Muscle of arm (tissue), 1 donor: ENCODE measurements at regions not wholly inside any gene's neighbourhood (a gene's known extent, or its start where the extent isn't known, plus 50 kb on each side); places are given as distances from the start of the nearest gene placed in this dataset.
"Not testable (repeated sequence)": the region's sequence is repeated elsewhere in the genome, so short reads cannot be mapped to it uniquely, and the experiment has no call there.

Experiments used
- DNase-seq: peaks from one replicate; pipeline ENCODE4 v3.0.0-alpha.2; 2013

GRCh38 chr13:101003566-101003965 lies 329.0 kb upstream of the TMTC4 start:
- no peak for DNase-seq

DNA sequence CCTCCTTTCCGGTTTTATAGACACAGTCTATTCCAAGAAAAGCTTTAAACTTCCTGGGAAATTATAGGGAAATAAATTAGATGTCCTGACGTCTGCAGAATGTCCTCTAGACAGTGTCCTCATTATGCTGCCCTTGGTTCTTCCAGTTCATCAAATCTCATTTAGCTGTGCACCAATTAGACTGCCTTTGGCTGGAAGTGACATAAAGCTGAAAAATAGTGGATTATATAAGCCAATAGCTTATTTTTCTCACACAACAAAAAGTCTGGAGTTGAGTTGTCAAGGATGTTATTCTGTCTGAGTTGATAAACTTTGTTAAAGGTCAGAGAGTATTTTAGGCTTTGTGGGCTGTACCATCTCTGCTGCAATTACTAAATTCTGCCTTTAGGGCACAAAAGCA lies 314.8 kb upstream of the TMTC4 start:
- DNase-seq: no peak

- no peak for DNase-seq
Measured at GRCh38 chr13:100988921-100989320, 314.3 kb upstream of the TMTC4 start.

- no peak for DNase-seq
Measured at GRCh38 chr13:100987948-100988347, 313.4 kb upstream of the TMTC4 start.

DNA sequence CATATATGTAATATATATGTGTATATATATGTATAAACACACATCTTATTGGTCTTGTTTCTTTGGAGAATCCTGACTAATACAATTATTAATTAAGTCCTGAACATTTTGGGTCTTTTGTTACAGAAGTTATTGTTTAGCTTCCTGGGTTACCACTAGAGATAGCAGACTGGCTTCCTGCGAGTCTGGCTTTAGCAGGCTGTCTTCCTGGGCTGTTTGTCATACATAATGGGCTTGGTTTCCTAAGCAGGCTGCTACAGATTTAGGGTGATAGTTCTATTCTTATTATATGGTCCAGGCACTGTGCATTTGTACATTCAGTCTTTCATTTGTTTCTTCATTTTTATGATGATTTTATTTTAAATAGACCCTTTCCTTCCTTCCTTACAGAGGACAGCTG lies 312.0 kb upstream of the TMTC4 start:
- no peak for DNase-seq

GRCh38 chr13:100984085-100984705 lies 309.6 kb upstream of the TMTC4 start:
- no peak for DNase-seq

- DNase-seq: peak; percentile 54
Measured at GRCh38 chr13:100983111-100983510, 308.5 kb upstream of the TMTC4 start.

GRCh38 chr13:100980171-100980570 lies 305.6 kb upstream of the TMTC4 start:
- DNase-seq: no peak

DNA sequence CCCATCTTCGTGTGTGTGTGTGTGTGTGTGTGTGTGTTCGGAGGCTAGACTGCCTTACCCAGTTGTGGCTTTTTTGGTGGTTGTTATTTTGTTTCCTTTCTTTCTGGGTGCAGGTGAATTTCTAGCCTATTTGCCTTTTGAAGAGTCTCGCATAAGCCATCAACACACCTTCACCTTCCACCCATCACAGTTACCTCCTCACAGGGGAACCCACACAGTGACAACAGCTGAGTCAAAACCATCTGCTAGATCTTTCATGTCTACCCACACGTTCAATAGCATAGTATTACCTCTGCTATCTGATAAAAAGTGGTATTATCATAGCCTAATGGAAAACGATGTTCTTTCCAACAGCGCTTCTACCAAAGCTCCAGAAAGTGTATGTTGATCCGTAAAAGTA lies 303.2 kb upstream of the TMTC4 start:
- DNase-seq: no peak

GRCh38 chr13:100976993-100977392 lies 302.4 kb upstream of the TMTC4 start:
- no peak for DNase-seq

GRCh38 chr13:100975666-100976065 lies 301.1 kb upstream of the TMTC4 start:
- DNase-seq: not testable (repeated sequence)

DNA sequence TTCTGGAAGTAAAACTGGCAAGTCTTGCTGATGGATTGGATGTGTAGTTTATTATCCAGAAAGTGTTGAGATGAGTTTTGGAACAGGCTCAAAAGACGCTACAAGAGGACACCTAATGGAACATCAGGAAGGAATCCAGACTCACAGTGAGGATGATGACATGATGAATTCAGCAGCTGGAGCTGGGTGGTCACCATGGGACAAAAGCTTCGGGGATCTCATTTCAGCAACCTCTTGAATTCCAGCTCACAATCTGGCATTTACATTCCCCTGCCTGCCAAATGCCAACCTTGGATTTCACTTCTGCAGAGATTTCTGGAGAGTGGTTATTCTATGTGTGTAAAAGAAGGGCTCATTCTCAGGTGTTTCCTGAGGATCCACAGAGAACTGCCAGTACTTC lies 288.0 kb upstream of the TMTC4 start:
- DNase-seq: peak; percentile 49

- DNase-seq: no peak
Measured at GRCh38 chr13:100961186-100961585, 286.6 kb upstream of the TMTC4 start.

- no peak for DNase-seq
Measured at GRCh38 chr13:100958831-100959230, 284.2 kb upstream of the TMTC4 start.

DNA sequence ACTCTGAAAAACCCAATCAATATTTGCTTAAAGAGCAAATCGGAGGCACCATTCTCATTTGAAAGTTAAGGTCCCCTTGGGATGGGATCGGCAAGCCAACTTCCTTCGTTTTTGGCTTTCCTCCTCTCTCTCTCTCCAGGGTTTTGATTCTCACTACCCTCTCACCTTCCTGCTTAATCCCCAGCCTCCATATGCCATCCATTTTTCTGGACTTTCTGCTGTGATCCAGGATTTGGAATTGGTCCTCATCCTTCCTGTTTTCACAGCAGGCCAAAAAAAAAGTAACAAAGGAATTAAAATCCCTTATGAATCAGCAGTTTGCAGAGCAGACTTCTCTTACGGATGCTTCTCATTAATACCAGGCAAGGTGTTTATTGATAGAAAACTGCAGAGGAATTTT lies 283.1 kb upstream of the TMTC4 start:
- DNase-seq: no peak

DNA sequence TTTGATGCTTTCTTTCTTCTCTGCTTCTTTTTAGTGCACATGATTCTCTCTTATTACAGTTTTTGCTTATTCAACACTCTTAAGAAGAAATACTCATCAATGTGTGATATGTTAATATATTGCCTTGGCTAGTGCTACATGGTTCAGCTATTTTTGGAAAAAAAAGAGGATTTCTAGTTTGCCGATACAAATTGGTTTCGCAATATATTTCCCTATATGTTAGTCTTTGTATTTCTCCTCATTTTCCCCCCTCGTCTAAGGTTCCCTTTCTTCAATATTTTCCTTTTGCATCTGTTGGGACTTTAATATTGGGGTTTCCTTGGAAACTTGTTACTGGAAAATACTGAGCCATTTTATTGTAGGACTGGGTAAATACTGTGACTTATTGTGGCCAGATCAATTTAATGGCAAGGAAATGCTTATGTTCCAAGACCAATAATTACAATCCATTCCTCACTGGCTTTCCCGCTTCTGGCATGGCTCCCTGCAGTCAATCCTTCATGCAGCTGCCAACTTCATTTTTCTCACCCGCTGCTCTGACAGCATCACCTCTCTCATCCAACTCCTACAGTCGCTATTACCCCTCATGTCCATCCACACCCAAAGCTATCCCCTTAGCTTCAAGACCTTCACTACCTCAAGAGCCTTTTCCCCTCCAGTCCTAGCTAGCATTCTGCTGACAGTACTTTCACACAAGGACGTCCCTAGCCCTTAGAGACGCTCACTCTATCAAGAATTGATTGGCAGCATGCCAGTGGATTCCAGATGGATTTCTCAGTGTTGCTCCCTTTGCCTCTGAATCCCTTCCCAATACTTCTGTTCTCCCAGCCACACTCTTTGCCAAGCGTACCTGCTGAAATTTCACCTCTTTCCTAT lies 280.1 kb upstream of the TMTC4 start:
- no peak for DNase-seq

- DNase-seq: no peak
Measured at GRCh38 chr13:100951016-100951415, 276.4 kb upstream of the TMTC4 start.

GRCh38 chr13:100948937-100949336 lies 274.3 kb upstream of the TMTC4 start:
- DNase-seq: not testable (repeated sequence)

DNA sequence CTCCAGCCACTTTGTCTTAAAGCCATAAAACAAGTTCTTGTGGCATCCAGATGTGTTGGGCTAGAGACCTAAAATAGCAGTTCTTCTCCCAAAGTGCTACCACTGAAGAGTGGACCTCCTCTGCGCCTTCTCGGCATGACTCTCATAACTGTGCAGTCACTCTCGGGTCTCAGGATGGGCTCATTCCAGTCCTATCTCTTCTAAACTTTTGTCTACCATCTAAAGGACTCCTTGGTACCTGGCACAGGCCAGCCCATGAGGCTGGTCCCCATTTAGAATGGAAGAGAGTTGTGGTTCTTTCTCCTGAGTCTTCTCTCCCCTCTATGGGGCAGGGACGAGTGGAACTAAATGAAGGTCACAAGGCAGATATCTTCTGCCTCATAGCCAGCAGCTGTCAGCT lies 272.0 kb upstream of the TMTC4 start:
- no peak for DNase-seq

- DNase-seq: no peak
Measured at GRCh38 chr13:100944791-100945345, 270.3 kb upstream of the TMTC4 start.

DNA sequence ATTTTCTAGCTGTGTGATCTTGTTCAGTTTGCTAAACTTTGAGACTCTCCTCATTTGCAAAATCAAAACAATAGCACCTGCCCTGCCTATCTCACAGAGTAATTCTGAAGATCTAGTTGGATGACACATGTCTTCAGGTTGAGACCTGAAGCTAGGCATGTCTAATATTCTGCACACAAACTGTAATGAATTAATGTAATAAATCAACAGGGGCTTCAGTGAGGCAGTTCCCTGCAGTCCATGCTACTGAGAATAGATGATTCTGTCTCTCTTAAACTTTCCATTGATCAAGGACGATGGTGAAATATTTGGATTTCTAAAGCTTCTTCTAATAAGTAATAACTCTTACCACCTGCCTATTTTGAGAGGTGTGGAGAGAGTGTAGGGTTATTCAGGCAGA lies 268.1 kb upstream of the TMTC4 start:
- DNase-seq: no peak

GRCh38 chr13:100941377-100942368 lies 267.1 kb upstream of the TMTC4 start:
- no peak for DNase-seq
